22Rv1 (cell line): ENCODE measurements at regions not wholly inside any gene's neighbourhood (a gene's known extent, or its start where the extent isn't known, plus 50 kb on each side); places are given as distances from the start of the nearest gene placed in this dataset.

ENCODE experiments used
- CTCF ChIP-seq: fragments of 450-650 bp; IDR thresholded peaks from 2 replicates; pipeline ENCODE4 v1.5.1; 2017; ENCODE audit warnings: mild to moderate bottlenecking
- ZFX ChIP-seq: fragments of 450-650 bp; IDR thresholded peaks from 2 replicates; pipeline ENCODE4 v1.6.1; 2017; ENCODE audit warnings: antibody characterized with exemption, borderline replicate concordance

GRCh38 chr6:156160795-156161165 lies 616.4 kb upstream of the ARID1B start:
- no peak for TF ChIP-seq CTCF
- TF ChIP-seq ZFX = no peak
